GM10266 (cell line): ENCODE measurements at regions not wholly inside any gene's neighbourhood (a gene's known extent, or its start where the extent isn't known, plus 50 kb on each side); places are given as distances from the start of the nearest gene placed in this dataset.

ENCODE experiments used
- DNase-seq: peaks from one replicate; pipeline ENCODE4 v3.0.0; 2012; ENCODE audit errors: extremely low spot score
- CTCF ChIP-seq: IDR thresholded peaks from 2 replicates; pipeline ENCODE4 v1.5.1; 2012; ENCODE audit warnings: mild to moderate bottlenecking, low read depth; ENCODE audit not compliant: control insufficient read depth, insufficient read depth; ENCODE audit errors: missing control alignments

DNA sequence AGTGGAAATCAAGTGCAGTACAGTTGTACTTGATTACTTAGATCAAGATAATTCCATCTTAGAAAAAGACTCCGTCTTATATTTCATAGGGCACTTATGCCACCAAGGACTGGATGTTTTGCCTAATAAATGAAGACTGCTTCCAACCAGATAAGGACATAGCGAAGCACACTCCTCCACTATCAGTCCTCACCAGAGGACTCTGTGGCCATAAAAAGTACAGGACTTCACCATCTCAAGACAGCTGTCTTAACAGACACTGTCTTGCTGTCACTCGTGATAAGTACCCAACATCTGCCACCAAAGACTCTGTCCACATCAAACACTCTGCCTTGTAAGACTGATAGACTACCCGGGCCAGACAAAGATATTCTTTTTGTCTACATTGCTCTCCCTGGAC, 352.0 kb downstream of the TRAM1L1 start:
- no peak for TF ChIP-seq CTCF
- DNase-seq: no peak

- no peak for DNase-seq
- no peak for TF ChIP-seq CTCF
Measured at GRCh38 chr4:116726523-116726922, 358.9 kb downstream of the TRAM1L1 start.

GRCh38 chr4:116724249-116724648, 361.1 kb downstream of the TRAM1L1 start:
- no peak for TF ChIP-seq CTCF
- DNase-seq: peak; percentile 38

DNA sequence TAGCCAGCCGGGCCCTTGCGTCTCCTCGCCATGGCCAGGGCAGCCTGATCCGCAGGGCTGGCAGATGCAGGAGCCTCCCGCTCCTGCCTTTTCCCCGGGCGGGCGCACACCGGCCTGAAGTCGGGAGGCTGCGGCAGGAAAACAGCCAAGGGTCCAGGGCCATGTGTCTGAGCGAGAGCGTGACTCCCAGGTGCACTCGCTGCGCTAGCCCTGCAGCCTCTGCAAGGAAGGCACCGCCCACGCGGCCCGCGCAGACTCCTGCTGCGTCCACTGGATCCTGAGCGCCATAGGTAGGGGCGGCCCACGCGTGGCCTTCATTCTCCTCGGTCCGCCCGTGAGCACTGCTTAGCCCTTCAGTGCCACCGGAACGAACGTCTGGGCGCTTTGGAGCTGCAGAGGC, 379.9 kb downstream of the TRAM1L1 start:
- DNase-seq: no peak
- TF ChIP-seq CTCF: no peak

DNA sequence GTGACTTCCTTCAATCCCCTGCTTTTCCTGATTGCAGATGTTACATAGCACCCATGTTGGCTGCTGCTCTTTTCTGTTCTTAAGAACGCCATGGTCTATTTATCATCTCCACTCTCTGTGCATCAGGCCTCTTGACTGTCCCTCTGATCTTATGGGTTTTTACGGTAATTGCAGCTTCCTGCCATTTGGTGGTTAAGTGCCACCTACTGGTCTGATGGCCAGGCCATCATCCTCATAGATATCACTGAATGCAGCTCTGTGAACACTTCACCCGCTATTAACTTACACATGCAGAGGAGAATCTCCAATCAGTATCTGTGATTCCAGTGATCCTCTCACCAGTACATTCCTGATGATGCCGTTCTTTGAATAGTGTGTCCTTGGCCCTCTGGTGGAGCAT, 382.4 kb downstream of the TRAM1L1 start:
- TF ChIP-seq CTCF: peak; percentile 10
- no peak for DNase-seq

- DNase-seq: no peak
Measured at GRCh38 chr4:116688536-116688935, 396.8 kb downstream of the TRAM1L1 start.

DNA sequence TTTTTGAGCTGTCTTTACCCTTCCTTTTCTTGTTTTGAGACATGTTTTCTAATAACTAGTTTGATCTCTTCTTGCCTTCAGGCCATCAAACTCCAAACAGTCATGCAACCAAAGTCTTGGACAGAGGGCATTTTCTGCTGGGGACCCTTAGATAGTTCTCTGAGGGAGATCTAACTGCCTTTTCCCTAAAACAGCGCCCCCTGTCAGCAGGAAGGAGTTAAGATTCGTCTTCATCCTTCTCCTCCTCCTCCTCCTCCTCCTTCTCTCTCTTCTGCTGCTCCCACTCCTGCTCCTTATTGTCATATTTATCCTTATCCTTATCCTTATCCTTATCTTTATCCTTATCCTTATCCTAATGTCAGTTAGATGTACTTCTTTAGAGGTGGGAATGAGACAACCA, 417.2 kb downstream of the TRAM1L1 start:
- no peak for DNase-seq
- TF ChIP-seq CTCF: peak; percentile 18

More at GRCh38 chr4:116688536-116688935, 396.8 kb downstream of the TRAM1L1 start:
- no peak for TF ChIP-seq CTCF
